KOPT-K1 (cell line): ENCODE measurements at regions not wholly inside any gene's neighbourhood (a gene's known extent, or its start where the extent isn't known, plus 50 kb on each side); places are given as distances from the start of the nearest gene placed in this dataset.
"Not testable (repeated sequence)": the region's sequence is repeated elsewhere in the genome, so short reads cannot be mapped to it uniquely, and the experiment has no call there.

ENCODE experiments used
- H3K27ac ChIP-seq: fragments of 200-600 bp; sonication (generic); 2 replicates; pipeline ENCODE4 v1.5.1; 2016; ENCODE audit warnings: antibody characterized with exemption, mild to moderate bottlenecking, low read depth, low read length; ENCODE audit not compliant: poor library complexity, severe bottlenecking
- H3K36me3 ChIP-seq: fragments of 200-600 bp; sonication (generic); 2 replicates; pipeline ENCODE4 v1.5.1; 2017; ENCODE audit warnings: antibody characterized with exemption, mild to moderate bottlenecking, low read length, moderate library complexity; ENCODE audit not compliant: insufficient read depth
- H3K9me3 ChIP-seq: fragments of 200-600 bp; sonication (generic); 2 replicates; pipeline ENCODE4 v1.5.1; 2017; ENCODE audit warnings: antibody characterized with exemption, low read length, mild to moderate bottlenecking; ENCODE audit not compliant: insufficient read depth, poor library complexity, severe bottlenecking

DNA sequence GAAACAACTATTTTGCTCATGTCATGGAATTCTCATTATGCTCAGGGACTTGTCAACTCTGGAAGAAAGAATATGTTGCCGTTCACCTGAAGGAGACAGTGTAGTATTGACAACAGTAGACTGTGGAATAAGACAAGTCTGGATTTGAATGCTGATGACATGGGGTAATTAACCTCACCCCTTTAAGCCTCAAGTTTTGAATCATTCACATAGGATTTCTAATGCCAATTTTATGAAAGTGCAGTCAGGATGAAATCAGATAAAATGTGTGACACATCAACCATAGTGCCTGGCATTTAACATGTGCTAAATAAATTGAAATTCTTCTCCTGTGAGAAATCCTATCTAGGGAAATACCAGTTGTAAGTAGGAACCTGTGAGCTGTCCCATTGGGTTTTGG is 305.8 kb downstream of the KIF20B start:
- Histone ChIP-seq H3K36me3 (no peaks in the 10 kb centered on the region), H3K27ac (no peak overlapping the region)

DNA sequence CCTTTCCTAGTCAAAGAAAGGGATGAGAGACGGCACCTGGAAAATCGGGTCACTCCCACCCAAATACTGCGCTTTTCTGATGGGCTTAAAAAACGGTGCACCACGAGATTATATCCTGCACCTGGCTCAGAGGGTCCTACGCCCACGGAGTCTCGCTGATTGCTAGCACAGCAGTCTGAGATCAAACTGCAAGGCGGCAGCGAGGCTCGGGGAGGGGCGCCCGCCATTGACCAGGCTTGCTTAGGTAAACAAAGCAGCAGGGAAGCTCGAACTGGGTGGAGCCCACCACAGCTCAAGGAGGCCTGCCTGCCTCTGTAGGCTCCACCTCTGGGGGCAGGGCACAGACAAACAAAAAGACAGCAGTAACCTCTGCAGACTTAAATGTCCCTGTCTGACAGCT is 309.9 kb downstream of the KIF20B start:
- not testable (repeated sequence) for H3K27ac ChIP-seq, H3K36me3 ChIP-seq, H3K9me3 ChIP-seq

More for the DNA sequence above, 305.8 kb downstream of the KIF20B start:
- H3K9me3 ChIP-seq = no peaks in the 10 kb centered on the region

DNA sequence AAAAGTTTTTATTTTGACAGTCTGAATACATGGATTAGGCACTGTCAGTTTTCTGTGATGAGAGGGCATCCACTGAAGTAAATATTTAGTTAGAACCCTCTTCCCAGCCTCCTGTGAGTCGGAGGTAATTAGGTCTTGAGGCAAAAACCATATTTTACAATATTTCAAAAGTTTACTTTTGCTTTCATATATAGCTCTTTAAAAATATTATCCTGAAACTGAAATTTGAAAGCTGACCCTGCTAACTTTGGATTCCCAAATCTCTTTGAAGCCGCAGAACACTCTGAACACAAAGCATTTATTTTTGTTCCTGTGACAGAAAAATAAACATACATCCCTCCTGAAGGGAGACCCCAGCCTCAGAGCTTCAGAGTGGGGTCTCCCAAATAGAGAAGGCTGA is 317.4 kb downstream of the KIF20B start:
- no peak overlapping the region for H3K27ac ChIP-seq
- H3K9me3 ChIP-seq = no peaks in the 10 kb centered on the region
- H3K36me3 ChIP-seq = no peaks in the 10 kb centered on the region

DNA sequence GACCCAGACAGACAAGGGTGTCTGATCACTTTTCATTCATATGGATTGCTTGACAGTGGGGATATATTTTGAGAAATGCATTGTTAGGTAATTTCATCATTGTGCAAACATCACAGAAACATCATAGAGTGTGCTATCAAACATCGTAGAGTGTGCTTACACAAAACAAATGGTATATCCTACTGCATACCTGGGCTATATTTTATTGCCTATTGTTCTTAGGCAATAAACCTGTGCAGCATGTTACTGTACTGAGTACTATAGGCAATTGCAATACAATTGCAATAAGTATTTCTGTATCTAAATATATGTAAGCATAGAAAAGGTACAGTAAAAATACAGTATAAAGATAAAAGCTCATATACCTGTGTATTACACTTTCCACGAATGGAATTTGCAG is 319.1 kb downstream of the KIF20B start:
- H3K27ac ChIP-seq = no peak overlapping the region

DNA sequence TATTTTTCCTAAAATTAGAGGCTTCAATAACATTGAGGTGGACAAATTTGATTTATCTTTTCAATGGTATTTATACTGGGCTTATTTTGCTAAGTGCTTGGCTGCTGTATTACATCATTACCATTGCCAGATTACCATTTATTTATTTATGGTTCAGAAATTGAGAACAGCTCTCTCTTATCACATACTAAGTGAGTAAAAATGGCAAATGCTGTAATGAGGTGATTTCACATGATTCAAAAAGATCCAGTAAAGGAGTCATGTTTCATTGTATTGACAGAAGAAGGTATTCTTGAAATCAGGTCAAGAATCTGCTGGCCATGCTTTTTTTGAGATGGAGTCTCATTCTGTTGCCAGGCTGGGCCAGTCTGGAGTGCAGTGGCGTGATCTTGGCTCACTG is 322.6 kb downstream of the KIF20B start:
- Histone ChIP-seq H3K9me3 (no peaks in the 10 kb centered on the region), H3K36me3 (no peaks in the 10 kb centered on the region), H3K27ac (no peak overlapping the region)

More for the DNA sequence above, 319.1 kb downstream of the KIF20B start:
- H3K9me3 ChIP-seq = no peaks in the 10 kb centered on the region
- no peaks in the 10 kb centered on the region for H3K36me3 ChIP-seq

DNA sequence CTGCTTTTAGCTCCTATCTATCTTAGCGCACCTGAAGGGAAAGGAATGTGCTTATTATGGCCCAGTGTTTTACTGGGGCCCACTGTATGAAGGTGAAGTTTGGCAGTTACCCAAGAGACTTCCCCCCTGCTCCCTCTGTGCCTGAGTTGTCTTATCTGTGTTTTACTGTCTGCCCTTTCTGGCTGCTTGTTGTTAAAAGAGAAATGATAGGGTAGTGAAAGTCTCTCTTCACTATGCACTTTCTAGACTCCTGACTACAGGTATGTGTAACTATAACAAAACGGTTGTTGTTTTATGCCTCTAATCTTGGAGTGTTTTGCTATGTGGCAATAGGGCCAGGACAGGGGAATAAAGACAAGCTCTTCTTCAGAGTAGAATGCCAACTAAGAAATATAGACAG is 326.9 kb downstream of the KIF20B start:
- Histone ChIP-seq H3K9me3 (no peaks in the 10 kb centered on the region), H3K27ac (no peak overlapping the region), H3K36me3 (no peaks in the 10 kb centered on the region)

DNA sequence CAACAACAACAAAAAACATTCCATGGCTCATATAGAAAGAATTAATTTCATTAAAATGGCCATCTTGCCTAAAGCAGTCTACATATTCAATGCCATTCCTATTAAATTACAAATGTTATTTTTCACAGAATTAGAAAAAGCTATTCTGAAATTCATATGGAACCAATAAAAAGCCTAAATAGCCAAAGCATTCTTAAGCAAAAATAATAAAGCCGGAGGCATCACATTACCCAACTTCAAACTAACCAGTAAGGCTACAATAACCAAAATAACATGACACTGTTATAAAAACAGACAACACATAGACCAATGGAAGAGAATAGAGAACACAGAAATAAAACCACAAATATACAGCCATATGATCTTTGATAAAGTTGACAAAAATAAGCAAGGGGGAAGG is 330.4 kb downstream of the KIF20B start:
- no peaks in the 10 kb centered on the region for H3K9me3 ChIP-seq
- no peak overlapping the region for H3K27ac ChIP-seq
- no peaks in the 10 kb centered on the region for H3K36me3 ChIP-seq

DNA sequence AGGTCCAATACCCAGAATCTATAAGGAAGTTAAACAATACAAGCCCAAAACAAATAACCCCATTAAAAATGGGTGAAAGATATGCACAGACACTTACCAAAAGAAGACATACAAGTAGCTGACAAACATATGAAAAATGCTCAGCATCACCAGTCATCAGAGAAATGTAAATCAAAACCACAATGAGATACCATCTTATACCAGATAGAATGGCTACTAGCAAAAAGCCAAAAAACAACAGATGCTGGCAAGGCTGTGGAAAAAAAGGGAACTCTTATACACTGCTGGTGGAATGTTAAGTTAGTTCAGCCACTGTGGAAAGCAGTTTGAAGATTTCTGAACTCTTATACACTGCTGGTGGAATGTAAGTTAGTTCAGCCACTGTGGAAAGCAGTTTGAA is 331.1 kb downstream of the KIF20B start:
- Histone ChIP-seq H3K27ac (no peak overlapping the region), H3K36me3 (no peaks in the 10 kb centered on the region), H3K9me3 (no peaks in the 10 kb centered on the region)

DNA sequence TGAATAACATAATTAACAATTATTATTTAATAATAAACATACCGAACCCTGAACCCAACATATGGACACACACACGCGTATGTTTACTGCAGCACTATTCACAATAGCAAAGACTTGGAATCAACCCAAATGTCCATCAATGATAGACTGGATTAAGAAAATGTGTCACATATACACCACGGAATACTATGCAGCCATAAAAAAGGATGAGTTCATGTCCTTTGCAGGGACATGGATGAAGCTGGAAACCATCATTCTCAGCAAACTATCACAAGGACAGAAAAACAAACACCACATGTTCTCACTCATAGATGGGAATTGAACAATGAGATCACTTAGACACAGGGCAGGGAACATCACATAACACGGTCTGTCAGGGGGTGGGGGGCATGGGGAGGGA is 333.5 kb downstream of the KIF20B start:
- H3K36me3 ChIP-seq, H3K27ac ChIP-seq, H3K9me3 ChIP-seq: not testable (repeated sequence)

DNA sequence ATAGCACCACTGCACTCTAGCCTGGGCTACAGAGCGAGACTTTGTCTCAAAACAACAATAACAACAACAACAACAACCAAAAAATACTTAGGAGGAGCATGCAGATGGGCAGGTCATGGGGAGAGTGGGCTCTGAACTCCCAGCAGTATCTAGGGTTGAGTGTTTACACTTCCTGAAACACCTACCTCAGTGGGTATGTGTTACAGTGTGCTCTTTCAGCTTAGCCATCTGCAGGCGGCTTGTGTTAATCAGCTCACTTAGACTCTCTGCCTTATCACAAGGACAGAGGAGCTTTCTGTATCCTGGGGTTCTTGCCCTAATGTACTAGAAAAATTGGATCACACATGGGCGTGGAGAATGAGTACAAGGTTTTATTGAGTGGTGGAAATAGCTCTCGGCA is 340.2 kb downstream of the KIF20B start:
- Histone ChIP-seq H3K9me3 (no peaks in the 10 kb centered on the region), H3K36me3 (no peaks in the 10 kb centered on the region), H3K27ac (no peak overlapping the region)

DNA sequence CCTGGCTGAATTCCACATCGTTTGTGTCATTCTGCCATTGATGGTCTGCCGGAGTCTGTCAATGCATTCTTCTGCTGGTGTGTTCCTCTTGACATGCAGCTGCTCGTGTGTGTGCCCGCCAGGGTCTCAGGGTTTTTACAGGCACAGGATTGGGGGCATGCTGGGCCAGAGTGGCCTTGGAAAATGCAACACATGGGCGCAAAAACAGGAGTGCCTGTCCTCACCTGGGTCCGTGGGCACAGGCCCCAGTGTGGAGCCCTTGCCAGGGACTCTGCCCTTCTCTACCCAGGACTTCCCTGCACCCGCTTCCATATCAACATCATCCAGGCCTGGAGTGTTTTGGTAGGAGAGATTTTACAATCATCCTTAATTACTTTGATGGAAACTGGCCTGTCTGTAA is 340.7 kb downstream of the KIF20B start:
- H3K27ac ChIP-seq = no peak overlapping the region
- no peaks in the 10 kb centered on the region for H3K9me3 ChIP-seq

DNA sequence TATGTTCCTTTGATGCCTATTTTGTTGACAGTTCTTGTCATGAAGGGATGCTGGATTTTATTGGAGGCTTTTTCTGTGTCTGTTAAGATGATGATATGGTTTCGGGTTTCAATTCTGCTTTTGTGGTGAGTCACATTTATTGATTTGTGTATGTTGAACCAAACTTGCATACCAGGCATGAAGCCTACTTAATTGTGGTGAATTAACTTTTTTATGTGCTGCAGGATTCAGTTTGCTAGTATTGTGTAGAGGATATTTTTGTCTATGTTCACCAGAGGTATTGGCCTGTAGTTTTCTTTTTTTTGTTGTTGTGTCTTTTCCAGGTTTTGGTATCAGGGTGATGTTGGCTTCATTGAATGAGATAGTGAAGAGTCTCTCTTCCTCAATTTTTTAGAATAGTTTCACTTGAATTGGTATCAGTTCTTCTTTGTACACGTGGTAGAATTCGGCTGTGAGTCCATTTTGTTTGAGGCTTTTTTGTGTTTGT is 345.9 kb downstream of the KIF20B start:
- Histone ChIP-seq H3K9me3 (no peaks in the 10 kb centered on the region), H3K36me3 (no peaks in the 10 kb centered on the region), H3K27ac (no peak overlapping the region)

More for the DNA sequence above, 340.7 kb downstream of the KIF20B start:
- H3K36me3 ChIP-seq = no peaks in the 10 kb centered on the region

DNA sequence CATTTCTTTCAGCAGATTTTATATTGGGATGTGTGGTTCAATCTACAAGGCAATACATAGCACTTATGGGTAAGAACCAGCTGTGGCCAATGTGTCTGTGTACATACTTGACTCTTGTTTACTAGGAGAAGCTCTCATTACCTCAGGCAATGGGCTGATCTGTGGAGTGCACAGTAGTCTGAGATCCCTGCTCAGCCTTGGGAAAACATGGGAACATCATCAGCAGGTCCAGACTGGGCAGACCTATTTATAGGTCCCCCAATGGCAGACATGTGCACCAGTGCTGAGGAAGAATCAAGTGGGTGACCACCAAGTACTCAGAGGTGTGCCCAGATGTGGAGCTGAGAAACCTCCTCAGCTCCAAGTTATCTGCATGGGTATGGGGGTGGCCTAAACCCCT is 349.7 kb downstream of the KIF20B start:
- Histone ChIP-seq H3K9me3 (no peaks in the 10 kb centered on the region), H3K36me3 (no peaks in the 10 kb centered on the region), H3K27ac (no peak overlapping the region)

DNA sequence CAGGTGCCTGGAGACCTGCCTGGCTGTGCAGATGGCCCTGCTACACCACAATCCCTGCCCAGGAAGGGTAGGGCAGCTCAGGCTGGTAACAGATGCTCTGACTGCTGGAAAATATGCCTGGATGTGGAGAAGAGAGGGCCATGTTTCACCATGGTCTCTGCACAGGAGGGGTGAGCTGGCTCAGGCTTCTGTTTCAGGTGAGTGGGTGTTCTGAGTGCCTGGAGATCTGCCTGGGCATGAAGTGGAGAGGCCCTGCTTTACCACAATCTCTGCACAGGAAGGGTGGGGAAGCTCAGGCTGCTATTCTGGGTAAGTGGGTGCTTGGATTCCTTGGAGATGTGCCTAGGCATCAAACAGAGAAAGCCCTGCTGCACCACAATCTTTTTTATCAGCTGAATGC is 350.1 kb downstream of the KIF20B start:
- Histone ChIP-seq H3K9me3 (no peaks in the 10 kb centered on the region), H3K27ac (no peak overlapping the region), H3K36me3 (no peaks in the 10 kb centered on the region)

DNA sequence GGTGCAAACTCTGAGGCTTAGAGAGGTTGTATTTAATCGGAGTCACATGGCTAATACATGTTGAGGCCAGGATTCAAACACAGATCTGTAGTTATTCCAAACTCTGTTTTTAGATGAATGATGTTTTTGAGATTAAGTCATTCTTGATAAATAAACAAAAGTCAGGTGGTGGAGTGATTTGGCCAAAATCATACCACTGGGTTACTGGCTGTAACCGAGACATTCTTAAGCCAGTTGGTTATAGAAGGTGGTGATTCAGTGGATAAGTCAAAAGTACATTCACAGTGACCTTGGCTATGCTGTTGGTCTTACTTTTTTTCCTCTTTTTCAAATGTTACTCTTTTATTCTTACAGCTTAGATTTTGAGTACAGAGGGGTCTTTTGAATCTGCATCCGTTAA is 361.4 kb downstream of the KIF20B start:
- Histone ChIP-seq H3K9me3 (no peaks in the 10 kb centered on the region), H3K27ac (no peak overlapping the region), H3K36me3 (no peaks in the 10 kb centered on the region)

DNA sequence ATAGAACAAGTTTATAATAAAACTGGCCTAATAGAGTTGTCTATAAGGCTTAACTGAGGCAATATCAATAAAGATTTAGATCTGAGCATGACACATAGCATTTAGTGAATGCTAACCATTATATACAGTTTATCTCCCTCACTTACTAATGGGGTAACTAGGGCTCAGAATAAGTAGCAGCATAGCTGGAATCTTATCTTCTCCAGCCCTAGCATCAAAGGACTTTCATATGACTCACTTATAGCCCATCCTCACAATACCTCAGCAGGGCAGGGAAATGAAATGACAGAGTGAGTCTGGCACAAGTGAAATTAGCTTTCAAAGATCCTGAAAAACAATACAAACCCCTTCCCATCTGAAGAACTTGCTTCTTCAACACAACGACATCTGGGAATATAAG is 362.9 kb downstream of the KIF20B start:
- Histone ChIP-seq H3K27ac (no peak overlapping the region), H3K9me3 (no peaks in the 10 kb centered on the region), H3K36me3 (no peaks in the 10 kb centered on the region)

DNA sequence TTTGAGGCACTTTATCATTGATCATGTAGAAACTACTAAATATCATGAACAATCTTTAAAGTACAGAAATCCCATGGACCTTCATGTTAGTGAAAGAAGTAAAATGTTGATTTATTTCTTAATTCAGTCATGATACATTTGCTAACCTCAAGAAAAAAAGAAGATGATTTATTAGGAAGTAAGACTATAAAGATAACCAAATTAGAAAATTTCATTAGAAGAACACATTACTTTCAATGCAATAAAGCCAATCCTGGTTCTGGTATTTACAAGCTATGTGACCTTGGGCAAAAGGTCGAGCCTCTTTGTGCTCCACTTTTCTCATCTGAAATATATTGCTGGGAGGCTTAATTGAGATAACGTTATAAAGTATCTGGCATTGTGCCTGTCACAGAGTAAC is 365.0 kb downstream of the KIF20B start:
- Histone ChIP-seq H3K36me3 (no peaks in the 10 kb centered on the region), H3K9me3 (no peaks in the 10 kb centered on the region), H3K27ac (no peak overlapping the region)
